ENCODE measurements at regions not wholly inside any gene's neighbourhood (a gene's known extent, or its start where the extent isn't known, plus 50 kb on each side); places are given as distances from the start of the nearest gene placed in this dataset.

- DNase-seq (ENCODE audit: low read depth) = no peak
Observed at GRCh38 chr5:82806513-82806912, 270.7 kb downstream of the TMEM167A start.

- no peak for DNase-seq (ENCODE audit: low read depth)
Observed at GRCh38 chr5:82804155-82804690, 273.0 kb downstream of the TMEM167A start.

- DNase-seq (ENCODE audit: low read depth) = no peak
Observed at GRCh38 chr5:82802954-82803353, 274.2 kb downstream of the TMEM167A start.

- no peak for DNase-seq (ENCODE audit: low read depth)
Observed at GRCh38 chr5:82800826-82801225, 276.4 kb downstream of the TMEM167A start.

GRCh38 chr5:82799361-82800077 is 277.7 kb downstream of the TMEM167A start:
- DNase-seq (ENCODE audit: low read depth) = no peak

- DNase-seq (ENCODE audit: low read depth) = no peak
Observed at GRCh38 chr5:82798676-82799075, 278.5 kb downstream of the TMEM167A start.

GRCh38 chr5:82796643-82797416 is 280.4 kb downstream of the TMEM167A start:
- DNase-seq (ENCODE audit: low read depth) = no peak

GRCh38 chr5:82794876-82795275 is 282.3 kb downstream of the TMEM167A start:
- no peak for DNase-seq (ENCODE audit: low read depth)

- peak; percentile 28 for DNase-seq (ENCODE audit: low read depth)
Observed at GRCh38 chr5:82793808-82794419, 283.3 kb downstream of the TMEM167A start.

- DNase-seq (ENCODE audit: low read depth) = no peak
Observed at GRCh38 chr5:82792096-82792495, 285.1 kb downstream of the TMEM167A start.

- no peak for DNase-seq (ENCODE audit: low read depth)
Observed at GRCh38 chr5:82789095-82789494, 288.1 kb downstream of the TMEM167A start.

GRCh38 chr5:82786748-82787147 is 290.4 kb downstream of the TMEM167A start:
- no peak for DNase-seq (ENCODE audit: low read depth)

- DNase-seq (ENCODE audit: low read depth) = no peak
Observed at GRCh38 chr5:82785882-82786509, 291.2 kb downstream of the TMEM167A start.

GRCh38 chr5:82785456-82785855 is 291.7 kb downstream of the TMEM167A start:
- no peak for DNase-seq (ENCODE audit: low read depth)

- no peak for DNase-seq (ENCODE audit: low read depth)
Observed at GRCh38 chr5:82784521-82784920, 292.7 kb downstream of the TMEM167A start.

- no peak for DNase-seq (ENCODE audit: low read depth)
Observed at GRCh38 chr5:82777106-82777505, 300.1 kb downstream of the TMEM167A start.

- no peak for DNase-seq (ENCODE audit: low read depth)
Observed at GRCh38 chr5:82772281-82772680, 304.9 kb downstream of the TMEM167A start.

- no peak for DNase-seq (ENCODE audit: low read depth)
Observed at GRCh38 chr5:82766206-82766605, 311.0 kb downstream of the TMEM167A start.

- no peak for DNase-seq (ENCODE audit: low read depth)
Observed at GRCh38 chr5:82765765-82766164, 311.4 kb downstream of the TMEM167A start.

GRCh38 chr5:82760856-82761255 is 316.3 kb downstream of the TMEM167A start:
- DNase-seq (ENCODE audit: low read depth) = no peak

GRCh38 chr5:82758881-82759280 is 318.3 kb downstream of the TMEM167A start:
- no peak for DNase-seq (ENCODE audit: low read depth)

- DNase-seq (ENCODE audit: low read depth) = no peak
Observed at GRCh38 chr5:82754759-82755158, 322.4 kb downstream of the TMEM167A start.

Data from iris pigment epithelial cell (primary cell).